ENCODE measurements at regions not wholly inside any gene's neighbourhood (a gene's known extent, or its start where the extent isn't known, plus 50 kb on each side); places are given as distances from the start of the nearest gene placed in this dataset.

- DNase-seq (ENCODE audit: low read depth, low spot score), result no peak
- H3K4me3 ChIP-seq (ENCODE audit: low read length), result no peak overlapping the region
Measured at GRCh38 chr9:16025627-16026026, 472.8 kb downstream of the CCDC171 start.

- no peak for DNase-seq (ENCODE audit: low read depth, low spot score)
- no peak overlapping the region for H3K4me3 ChIP-seq (ENCODE audit: low read length)
Measured at GRCh38 chr9:16026886-16027285, 474.0 kb downstream of the CCDC171 start.

GRCh38 chr9:16028548-16028947 lies 475.7 kb downstream of the CCDC171 start:
- no peak overlapping the region for H3K4me3 ChIP-seq (ENCODE audit: low read length)
- no peak for DNase-seq (ENCODE audit: low read depth, low spot score)

- no peak for DNase-seq (ENCODE audit: low read depth, low spot score)
- H3K4me3 ChIP-seq (ENCODE audit: low read length), result no peak overlapping the region
Measured at GRCh38 chr9:16029046-16029615, 476.3 kb downstream of the CCDC171 start.

- no peak overlapping the region for H3K4me3 ChIP-seq (ENCODE audit: low read length)
- no peak for DNase-seq (ENCODE audit: low read depth, low spot score)
Measured at GRCh38 chr9:16029796-16030363, 477.0 kb downstream of the CCDC171 start.

- DNase-seq (ENCODE audit: low read depth, low spot score), result peak; percentile 59
- no peak overlapping the region for H3K4me3 ChIP-seq (ENCODE audit: low read length)
Measured at GRCh38 chr9:16030528-16031185, 477.8 kb downstream of the CCDC171 start.

- no peak overlapping the region for H3K4me3 ChIP-seq (ENCODE audit: low read length)
- no peak for DNase-seq (ENCODE audit: low read depth, low spot score)
Measured at GRCh38 chr9:16031486-16031885, 478.6 kb downstream of the CCDC171 start.

- H3K4me3 ChIP-seq (ENCODE audit: low read length), result no peak overlapping the region
- no peak for DNase-seq (ENCODE audit: low read depth, low spot score)
Measured at GRCh38 chr9:16031971-16032370, 479.1 kb downstream of the CCDC171 start.

- DNase-seq (ENCODE audit: low read depth, low spot score), result no peak
- no peak overlapping the region for H3K4me3 ChIP-seq (ENCODE audit: low read length)
Measured at GRCh38 chr9:16032799-16033198, 480.0 kb downstream of the CCDC171 start.

- DNase-seq (ENCODE audit: low read depth, low spot score), result no peak
- H3K4me3 ChIP-seq (ENCODE audit: low read length), result no peak overlapping the region
Measured at GRCh38 chr9:16033253-16033652, 480.4 kb downstream of the CCDC171 start.

GRCh38 chr9:16033921-16034691 lies 481.3 kb downstream of the CCDC171 start:
- no peak overlapping the region for H3K4me3 ChIP-seq (ENCODE audit: low read length)
- no peak for DNase-seq (ENCODE audit: low read depth, low spot score)

- DNase-seq (ENCODE audit: low read depth, low spot score), result no peak
- no peak overlapping the region for H3K4me3 ChIP-seq (ENCODE audit: low read length)
Measured at GRCh38 chr9:16039218-16039987, 486.6 kb downstream of the CCDC171 start.

GRCh38 chr9:16039988-16040761 lies 487.3 kb downstream of the CCDC171 start:
- DNase-seq (ENCODE audit: low read depth, low spot score), result no peak
- no peak overlapping the region for H3K4me3 ChIP-seq (ENCODE audit: low read length)

- no peak for DNase-seq (ENCODE audit: low read depth, low spot score)
- no peak overlapping the region for H3K4me3 ChIP-seq (ENCODE audit: low read length)
Measured at GRCh38 chr9:16043756-16044578, 491.1 kb downstream of the CCDC171 start.

GRCh38 chr9:16044579-16044881 lies 491.7 kb downstream of the CCDC171 start:
- DNase-seq (ENCODE audit: low read depth, low spot score), result no peak
- no peak overlapping the region for H3K4me3 ChIP-seq (ENCODE audit: low read length)

- DNase-seq (ENCODE audit: low read depth, low spot score), result no peak
- no peak overlapping the region for H3K4me3 ChIP-seq (ENCODE audit: low read length)
Measured at GRCh38 chr9:16045651-16046280, 492.9 kb downstream of the CCDC171 start.

- DNase-seq (ENCODE audit: low read depth, low spot score), result no peak
Measured at GRCh38 chr9:16046713-16047112, 493.9 kb downstream of the CCDC171 start.

GRCh38 chr9:16048129-16048528 lies 495.3 kb downstream of the CCDC171 start:
- H3K4me3 ChIP-seq (ENCODE audit: low read length), result no peak overlapping the region
- no peak for DNase-seq (ENCODE audit: low read depth, low spot score)

More at GRCh38 chr9:16046713-16047112, 493.9 kb downstream of the CCDC171 start:
- no peak overlapping the region for H3K4me3 ChIP-seq (ENCODE audit: low read length)

All from Jurkat, Clone E6-1 (cell line).